ENCODE measurements at regions not wholly inside any gene's neighbourhood (a gene's known extent, or its start where the extent isn't known, plus 50 kb on each side); places are given as distances from the start of the nearest gene placed in this dataset.

DNA sequence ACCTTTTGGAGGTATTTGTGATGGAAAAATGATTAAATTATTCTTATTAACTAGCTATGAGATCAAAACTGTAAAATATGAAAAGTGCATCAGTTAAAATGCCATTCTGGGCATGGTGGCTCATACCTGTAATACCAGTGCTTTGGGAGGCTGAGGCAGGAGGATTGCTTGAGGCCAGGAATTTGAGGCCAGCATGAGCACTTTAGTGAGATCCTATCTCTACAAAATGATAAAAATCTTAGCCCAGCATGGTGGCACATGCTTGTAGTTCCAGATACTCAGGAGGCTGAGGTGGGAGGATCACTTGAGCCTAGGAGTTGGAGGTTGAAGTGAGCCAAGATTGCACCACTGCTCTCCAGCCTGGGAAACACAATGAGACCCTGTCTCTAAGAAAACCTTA lies 252.5 kb upstream of the SEMA6A start:
- TF ChIP-seq POLR2A (IDR thresholded peaks at IDR 0.05; ENCODE audit: low read length) (no peak), GATA1 (IDR thresholded peaks at IDR 0.05; ENCODE audit: low read depth, low read length) (no peak)
